ENCODE measurements at regions not wholly inside any gene's neighbourhood (a gene's known extent, or its start where the extent isn't known, plus 50 kb on each side); places are given as distances from the start of the nearest gene placed in this dataset.

DNA sequence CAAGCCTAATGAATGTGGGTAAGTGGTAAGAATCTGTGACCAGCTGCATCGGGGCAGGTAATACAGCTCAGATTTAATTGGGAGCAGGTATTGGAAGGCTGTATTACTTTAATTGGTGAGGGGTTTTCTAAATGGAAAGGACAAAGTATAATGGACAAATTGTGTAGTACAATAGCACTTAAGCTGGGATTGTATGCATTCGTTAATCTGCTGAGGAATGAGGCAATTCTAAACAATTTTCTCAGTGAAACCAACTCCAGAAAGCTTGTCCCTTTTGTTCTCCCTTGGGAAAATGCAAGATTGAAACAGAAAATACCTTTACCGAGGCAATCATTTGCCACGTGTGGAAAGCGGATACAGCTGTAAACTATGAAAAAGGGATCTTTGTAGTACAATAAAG, 801.6 kb upstream of the POU3F3 start:
- H3K4me1 Mint-ChIP-seq, result no peaks in the 10 kb centered on the region
- H3K36me3 ChIP-seq (ENCODE audit: control insufficient read depth, insufficient read depth, low read length), result no peaks in the 10 kb centered on the region
- no peaks in the 10 kb centered on the region for H3K27me3 ChIP-seq (ENCODE audit: control insufficient read depth, insufficient read depth, low read length)
- intact Hi-C loops (cut with micrococcal nuclease), result no loop called here
- H3K36me3 Mint-ChIP-seq, result no peaks in the 10 kb centered on the region
- WGBS (ENCODE audit: insufficient coverage), result 81% methylated on average over 5 of the region's 5 CpGs
- H3K4me3 Mint-ChIP-seq, result no peak overlapping the region
- H3K4me1 ChIP-seq (ENCODE audit: control insufficient read depth, insufficient read depth, low read length), result no peaks in the 10 kb centered on the region
- no peak overlapping the region for H3K27ac Mint-ChIP-seq
- no peaks in the 10 kb centered on the region for H3K27me3 Mint-ChIP-seq (ENCODE audit: low read depth in 2 of 2)
- H3K9me3 ChIP-seq (ENCODE audit: control insufficient read depth, insufficient read depth, low read length), result no peaks in the 10 kb centered on the region
- H3K9me3 Mint-ChIP-seq, result peaks cover 5 to 9% of the 10 kb centered on the region in 2 donors
- H3K4me3 ChIP-seq (ENCODE audit: low read length), result no peak overlapping the region
- no peak for DNase-seq
- TF ChIP-seq, protein P1, sequence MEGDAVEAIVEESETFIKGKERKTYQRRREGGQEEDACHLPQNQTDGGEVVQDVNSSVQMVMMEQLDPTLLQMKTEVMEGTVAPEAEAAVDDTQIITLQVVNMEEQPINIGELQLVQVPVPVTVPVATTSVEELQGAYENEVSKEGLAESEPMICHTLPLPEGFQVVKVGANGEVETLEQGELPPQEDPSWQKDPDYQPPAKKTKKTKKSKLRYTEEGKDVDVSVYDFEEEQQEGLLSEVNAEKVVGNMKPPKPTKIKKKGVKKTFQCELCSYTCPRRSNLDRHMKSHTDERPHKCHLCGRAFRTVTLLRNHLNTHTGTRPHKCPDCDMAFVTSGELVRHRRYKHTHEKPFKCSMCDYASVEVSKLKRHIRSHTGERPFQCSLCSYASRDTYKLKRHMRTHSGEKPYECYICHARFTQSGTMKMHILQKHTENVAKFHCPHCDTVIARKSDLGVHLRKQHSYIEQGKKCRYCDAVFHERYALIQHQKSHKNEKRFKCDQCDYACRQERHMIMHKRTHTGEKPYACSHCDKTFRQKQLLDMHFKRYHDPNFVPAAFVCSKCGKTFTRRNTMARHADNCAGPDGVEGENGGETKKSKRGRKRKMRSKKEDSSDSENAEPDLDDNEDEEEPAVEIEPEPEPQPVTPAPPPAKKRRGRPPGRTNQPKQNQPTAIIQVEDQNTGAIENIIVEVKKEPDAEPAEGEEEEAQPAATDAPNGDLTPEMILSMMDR (IDR thresholded peaks at IDR 0.05), result no peak
- ATAC-seq, result no peak
- H3K27ac ChIP-seq (ENCODE audit: low read length), result no peak overlapping the region

DNA sequence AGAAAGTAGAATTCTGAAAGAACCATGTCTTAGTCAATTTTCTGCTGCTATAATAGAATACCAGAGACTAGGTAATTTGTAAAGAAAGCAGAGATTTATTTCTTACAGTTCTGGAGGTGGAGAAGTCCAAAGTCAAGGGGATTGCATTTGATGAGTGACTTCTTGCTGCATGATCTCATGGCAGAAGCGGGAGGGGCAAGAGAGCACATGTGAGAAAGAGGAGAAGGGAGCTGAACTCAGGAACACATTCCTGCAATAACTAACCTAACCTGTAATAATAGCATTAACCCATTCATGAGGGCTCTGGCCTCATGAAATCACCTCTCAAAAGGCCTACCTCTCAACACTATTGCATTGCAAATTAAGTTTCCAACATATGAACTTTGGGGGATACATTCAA, 797.5 kb upstream of the POU3F3 start:
- Mint-ChIP-seq H3K9me3 (peaks cover 8 to 13% of the 10 kb centered on the region in 2 donors), H3K4me3 (no peak overlapping the region), H3K27ac (no peak overlapping the region), H3K36me3 (no peaks in the 10 kb centered on the region), H3K4me1 (no peaks in the 10 kb centered on the region), H3K27me3 (ENCODE audit: low read depth in 2 of 2) (no peaks in the 10 kb centered on the region)
- no peak overlapping the region for H3K27ac ChIP-seq (ENCODE audit: low read length)
- H3K4me3 ChIP-seq (ENCODE audit: low read length), result no peak overlapping the region
- no peaks in the 10 kb centered on the region for H3K27me3 ChIP-seq (ENCODE audit: control insufficient read depth, insufficient read depth, low read length)
- TF ChIP-seq, protein P1 (IDR thresholded peaks at IDR 0.05), result no peak
- H3K4me1 ChIP-seq (ENCODE audit: control insufficient read depth, insufficient read depth, low read length), result no peaks in the 10 kb centered on the region
- 83% methylated on average over 1 of the region's 1 CpG for WGBS (ENCODE audit: insufficient coverage)
- no peaks in the 10 kb centered on the region for H3K9me3 ChIP-seq (ENCODE audit: control insufficient read depth, insufficient read depth, low read length)
- H3K36me3 ChIP-seq (ENCODE audit: control insufficient read depth, insufficient read depth, low read length), result no peaks in the 10 kb centered on the region
- ATAC-seq, result no peak
- DNase-seq, result no peak
- intact Hi-C loops (cut with micrococcal nuclease), result no loop called here

DNA sequence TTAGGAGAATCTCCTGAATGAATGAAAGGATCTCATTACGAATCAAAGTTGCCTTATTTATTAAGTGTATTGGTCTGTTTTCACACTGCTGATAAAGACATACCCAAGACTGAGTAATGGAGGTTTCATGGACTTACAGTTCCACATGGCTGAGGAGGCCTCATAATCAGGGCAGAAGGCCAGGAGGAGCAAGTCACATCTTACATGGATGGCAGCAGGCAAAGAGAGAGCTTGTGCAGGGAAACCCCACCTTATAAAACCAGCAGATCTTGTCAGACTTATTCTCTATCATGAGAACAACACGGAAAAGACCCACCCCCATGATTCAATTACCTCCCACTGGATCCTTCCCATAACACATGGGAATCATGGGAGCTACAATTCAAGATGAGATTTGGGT, 785.2 kb upstream of the POU3F3 start:
- Histone ChIP-seq H3K27me3 (ENCODE audit: control insufficient read depth, insufficient read depth, low read length) (no peaks in the 10 kb centered on the region), H3K9me3 (ENCODE audit: control insufficient read depth, insufficient read depth, low read length) (no peaks in the 10 kb centered on the region), H3K4me1 (ENCODE audit: control insufficient read depth, insufficient read depth, low read length) (no peaks in the 10 kb centered on the region), H3K27ac (ENCODE audit: low read length) (no peak overlapping the region), H3K4me3 (ENCODE audit: low read length) (no peak overlapping the region), H3K36me3 (ENCODE audit: control insufficient read depth, insufficient read depth, low read length) (no peaks in the 10 kb centered on the region)
- Mint-ChIP-seq H3K4me3 (no peak overlapping the region), H3K4me1 (no peaks in the 10 kb centered on the region), H3K27ac (no peak overlapping the region), H3K36me3 (no peaks in the 10 kb centered on the region), H3K9me3 (peaks cover 2 to 8% of the 10 kb centered on the region in 2 donors), H3K27me3 (ENCODE audit: low read depth in 2 of 2) (no peaks in the 10 kb centered on the region)
- intact Hi-C loops (cut with micrococcal nuclease), result no loop called here
- WGBS (ENCODE audit: insufficient coverage), result 71% methylated on average over 1 of the region's 2 CpGs
- TF ChIP-seq, protein P1 (IDR thresholded peaks at IDR 0.05), result no peak
- DNase-seq, result no peak
- ATAC-seq, result no peak

DNA sequence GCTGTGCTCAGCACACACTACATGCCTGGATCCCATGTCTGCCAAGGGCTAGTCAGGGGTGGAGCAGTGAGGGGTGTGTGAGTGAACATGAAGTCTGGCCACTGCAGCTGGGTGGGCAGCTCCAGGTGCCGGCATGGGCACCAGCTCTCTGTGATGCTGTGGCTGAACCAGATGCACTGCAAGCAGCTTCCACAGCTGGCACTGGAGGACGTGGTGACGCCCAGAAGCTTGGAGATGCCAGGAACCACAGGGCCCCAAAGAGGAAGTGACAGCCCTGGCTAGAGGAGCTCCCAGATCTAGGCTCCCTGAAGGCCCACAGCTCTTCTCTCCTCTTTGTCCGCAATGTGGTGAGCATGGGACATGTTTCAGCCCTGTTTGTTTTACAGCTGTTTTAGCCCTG, 776.3 kb upstream of the POU3F3 start:
- no peak for ATAC-seq
- H3K36me3 Mint-ChIP-seq, result peaks cover 7% of the 10 kb centered on the region

More for the DNA sequence above, 776.3 kb upstream of the POU3F3 start:
- Histone ChIP-seq H3K27ac (ENCODE audit: low read length) (no peak overlapping the region), H3K27me3 (ENCODE audit: control insufficient read depth, insufficient read depth, low read length) (no peaks in the 10 kb centered on the region), H3K4me1 (ENCODE audit: control insufficient read depth, insufficient read depth, low read length) (no peaks in the 10 kb centered on the region), H3K9me3 (ENCODE audit: control insufficient read depth, insufficient read depth, low read length) (no peaks in the 10 kb centered on the region), H3K36me3 (ENCODE audit: control insufficient read depth, insufficient read depth, low read length) (no peaks in the 10 kb centered on the region), H3K4me3 (ENCODE audit: low read length) (no peak overlapping the region)
- Mint-ChIP-seq H3K4me3 (no peak overlapping the region), H3K4me1 (no peaks in the 10 kb centered on the region), H3K9me3 (peaks cover 9 to 10% of the 10 kb centered on the region in 2 donors), H3K27me3 (ENCODE audit: low read depth in 2 of 2) (no peaks in the 10 kb centered on the region), H3K27ac (no peak overlapping the region)
- WGBS (ENCODE audit: insufficient coverage), result 70% methylated on average over 4 of the region's 4 CpGs
- TF ChIP-seq, protein P1 (IDR thresholded peaks at IDR 0.05), result no peak
- DNase-seq, result no peak
- intact Hi-C loops (cut with micrococcal nuclease), result no loop called here

Data from natural killer cell (primary cell).